ENCODE measurements at regions not wholly inside any gene's neighbourhood (a gene's known extent, or its start where the extent isn't known, plus 50 kb on each side); places are given as distances from the start of the nearest gene placed in this dataset.

- Histone ChIP-seq H3K27me3 (ENCODE audit: control insufficient read depth, insufficient read depth, low read length) (no peaks in the 10 kb centered on the region), H3K4me3 (replicated peaks in 1 of 4; ENCODE audit: control extremely low read depth in 1 of 4, insufficient read depth in 1 of 4, low read depth in 3 of 4, low read length in 4 of 4) (no peak overlapping the region), H3K4me2 (ENCODE audit: extremely low read depth, insufficient read depth, low read length) (no peak overlapping the region), H3K4me1 (ENCODE audit: control insufficient read depth, extremely low read depth, insufficient read depth, low read length) (no peaks in the 10 kb centered on the region), H3K9me3 (ENCODE audit: control insufficient read depth, insufficient read depth, low read depth, low read length) (no peaks in the 10 kb centered on the region), H3K79me2 (ENCODE audit: control insufficient read depth, insufficient read depth, low read length) (no peaks in the 10 kb centered on the region), H4K20me1 (ENCODE audit: control insufficient read depth, extremely low read depth, insufficient read depth, low read length) (no peaks in the 10 kb centered on the region), H3K27ac (ENCODE audit: insufficient read depth, low read length) (no peak overlapping the region), H3K36me3 (ENCODE audit: control insufficient read depth, insufficient read depth, low read length) (no peaks in the 10 kb centered on the region), H2AFZ (ENCODE audit: low read length) (no peak overlapping the region), H3K9ac (ENCODE audit: insufficient read depth, low read length) (no peak overlapping the region)
- TF ChIP-seq EZH2 (IDR thresholded peaks at IDR 0.05; ENCODE audit: low read length, missing control alignments) (no peak), CTCF (conservative IDR thresholded peaks at IDR 0.05 in 1 of 2, IDR thresholded peaks at IDR 0.05 in 1 of 2; ENCODE audit: low read depth in 1 of 2, low read length in 2 of 2) (no peak)
- no peak for DNase-seq (ENCODE audit: low read depth in 2 of 2)
Observed at GRCh38 chr5:60514152-60514551, 185.8 kb downstream of the DEPDC1B start.

- no peak for DNase-seq (ENCODE audit: low read depth in 2 of 2)
Observed at GRCh38 chr5:60512117-60512516, 187.8 kb downstream of the DEPDC1B start.

GRCh38 chr5:60510663-60511062, 189.3 kb downstream of the DEPDC1B start:
- H2AFZ ChIP-seq (ENCODE audit: low read length) = no peak overlapping the region

More at GRCh38 chr5:60512117-60512516, 187.8 kb downstream of the DEPDC1B start:
- no peak for TF ChIP-seq EZH2 (IDR thresholded peaks at IDR 0.05; ENCODE audit: low read length, missing control alignments)
- no peak for TF ChIP-seq CTCF (conservative IDR thresholded peaks at IDR 0.05 in 1 of 2, IDR thresholded peaks at IDR 0.05 in 1 of 2; ENCODE audit: low read depth in 1 of 2, low read length in 2 of 2)
- H3K79me2 ChIP-seq (ENCODE audit: control insufficient read depth, insufficient read depth, low read length) = no peaks in the 10 kb centered on the region
- H2AFZ ChIP-seq (ENCODE audit: low read length) = no peak overlapping the region
- no peaks in the 10 kb centered on the region for H3K27me3 ChIP-seq (ENCODE audit: control insufficient read depth, insufficient read depth, low read length)
- no peaks in the 10 kb centered on the region for H3K4me1 ChIP-seq (ENCODE audit: control insufficient read depth, extremely low read depth, insufficient read depth, low read length)
- H3K9me3 ChIP-seq (ENCODE audit: control insufficient read depth, insufficient read depth, low read depth, low read length) = no peaks in the 10 kb centered on the region
- no peak overlapping the region for H3K4me3 ChIP-seq (replicated peaks in 1 of 4; ENCODE audit: control extremely low read depth in 1 of 4, insufficient read depth in 1 of 4, low read depth in 3 of 4, low read length in 4 of 4)
- no peaks in the 10 kb centered on the region for H4K20me1 ChIP-seq (ENCODE audit: control insufficient read depth, extremely low read depth, insufficient read depth, low read length)
- no peak overlapping the region for H3K9ac ChIP-seq (ENCODE audit: insufficient read depth, low read length)
- H3K36me3 ChIP-seq (ENCODE audit: control insufficient read depth, insufficient read depth, low read length) = no peaks in the 10 kb centered on the region
- no peak overlapping the region for H3K4me2 ChIP-seq (ENCODE audit: extremely low read depth, insufficient read depth, low read length)
- no peak overlapping the region for H3K27ac ChIP-seq (ENCODE audit: insufficient read depth, low read length)

More at GRCh38 chr5:60510663-60511062, 189.3 kb downstream of the DEPDC1B start:
- no peaks in the 10 kb centered on the region for H3K4me1 ChIP-seq (ENCODE audit: control insufficient read depth, extremely low read depth, insufficient read depth, low read length)
- no peaks in the 10 kb centered on the region for H3K36me3 ChIP-seq (ENCODE audit: control insufficient read depth, insufficient read depth, low read length)
- no peak for DNase-seq (ENCODE audit: low read depth in 2 of 2)
- no peaks in the 10 kb centered on the region for H4K20me1 ChIP-seq (ENCODE audit: control insufficient read depth, extremely low read depth, insufficient read depth, low read length)
- no peaks in the 10 kb centered on the region for H3K79me2 ChIP-seq (ENCODE audit: control insufficient read depth, insufficient read depth, low read length)
- no peak overlapping the region for H3K4me2 ChIP-seq (ENCODE audit: extremely low read depth, insufficient read depth, low read length)
- TF ChIP-seq EZH2 (IDR thresholded peaks at IDR 0.05; ENCODE audit: low read length, missing control alignments) (no peak), CTCF (conservative IDR thresholded peaks at IDR 0.05 in 1 of 2, IDR thresholded peaks at IDR 0.05 in 1 of 2; ENCODE audit: low read depth in 1 of 2, low read length in 2 of 2) (no peak)
- no peaks in the 10 kb centered on the region for H3K9me3 ChIP-seq (ENCODE audit: control insufficient read depth, insufficient read depth, low read depth, low read length)
- H3K27me3 ChIP-seq (ENCODE audit: control insufficient read depth, insufficient read depth, low read length) = no peaks in the 10 kb centered on the region
- H3K9ac ChIP-seq (ENCODE audit: insufficient read depth, low read length) = no peak overlapping the region
- H3K27ac ChIP-seq (ENCODE audit: insufficient read depth, low read length) = no peak overlapping the region
- no peak overlapping the region for H3K4me3 ChIP-seq (replicated peaks in 1 of 4; ENCODE audit: control extremely low read depth in 1 of 4, insufficient read depth in 1 of 4, low read depth in 3 of 4, low read length in 4 of 4)
